HCT116 (cell line): ENCODE measurements at regions not wholly inside any gene's neighbourhood (a gene's known extent, or its start where the extent isn't known, plus 50 kb on each side); places are given as distances from the start of the nearest gene placed in this dataset.
"Not testable (repeated sequence)": the region's sequence is repeated elsewhere in the genome, so short reads cannot be mapped to it uniquely, and the experiment has no call there.

Experiments
- ATAC-seq: fragments of 200-7000 bp; cut with Tn5 transposase; 2 replicates; pipeline ENCODE4 v1.9.1; 2020; ENCODE audit warnings: mild to moderate bottlenecking, moderate library complexity
- BruUV-seq: library from RNA; stranded (reverse); fragments of 400-500 nt; replicated peaks from 2 replicates; lab custom pipeline; 2021; lab: Mats Ljungman, UMichigan
- CTCF ChIA-PET: fragments of 300-600 bp; sonication (Branson Sonifier 250); formaldehyde crosslinking; loops from one replicate; lab custom pipeline; 2021; ENCODE audit warnings: antibody characterized with exemption; lab: Charles Lee
- POLR2A ChIA-PET: fragments of 300-600, 350-600 bp; sonication (Branson Sonifier 250); formaldehyde crosslinking; loops from one replicate; lab custom pipeline; 2021; ENCODE audit warnings: antibody characterized with exemption; lab: Charles Lee
- RAD21 ChIA-PET, 2 experiments: fragments of 300-600 bp; sonication (Branson Sonifier 250); formaldehyde crosslinking; loops; one replicate each; lab custom pipeline; 2023; ENCODE audit warnings: low total read pairs in 2 of 2; ENCODE audit not compliant: uncharacterized antibody in 2 of 2, unreplicated experiment in 2 of 2, low non-redundant PET in 1 of 2; lab: Charles Lee
- DNase-seq: peaks from one replicate; pipeline ENCODE4 v3.0.0-alpha.2; 2010; ENCODE audit warnings: low read depth, low spot score
- H2AFZ ChIP-seq: fragments of 200-600 bp; shearing (Covaris generic), sonication (generic); 2 replicates; pipeline ENCODE4 v1.6.1; 2017; ENCODE audit warnings: low read depth, mixed run types, mixed read lengths, antibody characterized with exemption, low read length; ENCODE audit not compliant: poor library complexity, severe bottlenecking
- H3K27ac ChIP-seq: 2 replicates; pipeline ENCODE4 v1.5.1; 2012; ENCODE audit warnings: low read depth, low read length
- H3K27me3 ChIP-seq: fragments of 200-600 bp; sonication (generic); 2 replicates; pipeline ENCODE4 v1.6.1; 2016; ENCODE audit warnings: mixed run types, low read length, mixed read lengths; ENCODE audit not compliant: insufficient read depth
- H3K36me3 ChIP-seq, 2 experiments: fragments of 200-500 bp in 1 of 2; fragments of 200-600 bp in 1 of 2; sonication (Bioruptor generic) in 1 of 2; sonication (generic) in 1 of 2; 2 replicates each; pipeline versions ENCODE4 v1.5.1 to v1.6.1; 2014 to 2016; ENCODE audit warnings: low read length in 2 of 2, inconsistent platforms in 1 of 2, mixed read lengths in 1 of 2, mixed run types in 1 of 2; ENCODE audit not compliant: insufficient read depth in 2 of 2, control insufficient read depth in 1 of 2
- H3K4me1 ChIP-seq, 2 experiments: fragments of 200-600 bp in 1 of 2; sonication (generic) in 1 of 2; 2 replicates each; pipeline versions ENCODE4 v1.5.1 to v1.6.1; 2012 to 2017; ENCODE audit warnings: low read length in 2 of 2, inconsistent platforms in 1 of 2, mild to moderate bottlenecking in 1 of 2, mixed read lengths in 1 of 2, mixed run types in 1 of 2, moderate library complexity in 1 of 2; ENCODE audit not compliant: insufficient read depth in 2 of 2, control insufficient read depth in 1 of 2
- H3K4me2 ChIP-seq: fragments of 200-600 bp; sonication (generic); 2 replicates; pipeline ENCODE4 v1.6.1; 2017; ENCODE audit warnings: mixed run types, low read length, mixed read lengths
- H3K4me3 ChIP-seq, 2 experiments: fragments of 200-600 bp in 1 of 2; sonication (generic) in 1 of 2; replicated peaks in 1 of 2; 2 replicates each; pipeline ENCODE4 v1.5.1; 2011 to 2016; ENCODE audit warnings: low read length in 2 of 2, control low read depth in 1 of 2, low read depth in 1 of 2, mild to moderate bottlenecking in 1 of 2, mixed read lengths in 1 of 2, mixed run types in 1 of 2
- H3K79me2 ChIP-seq: fragments of 200-600 bp; sonication (generic); 2 replicates; pipeline ENCODE4 v1.6.1; 2017; ENCODE audit warnings: mild to moderate bottlenecking, mixed run types, low read length, moderate library complexity, mixed read lengths; ENCODE audit not compliant: insufficient read depth
- H3K9ac ChIP-seq: fragments of 200-600 bp; sonication (generic); 2 replicates; pipeline ENCODE4 v1.6.1; 2016; ENCODE audit warnings: low read length, mixed read lengths
- H3K9me2 ChIP-seq: fragments of 200-600 bp; sonication (generic), shearing (Covaris generic); 2 replicates; pipeline ENCODE4 v1.6.1; 2017; ENCODE audit warnings: mixed run types, mild to moderate bottlenecking, moderate library complexity; ENCODE audit not compliant: insufficient read depth
- H3K9me3 ChIP-seq, 2 experiments: fragments of 200-500 bp in 1 of 2; fragments of 200-600 bp in 1 of 2; sonication (Bioruptor generic) in 1 of 2; sonication (generic) in 1 of 2; 2 replicates each; pipeline ENCODE4 v1.6.1; 2014 to 2017; ENCODE audit warnings: low read length in 2 of 2, mixed read lengths in 2 of 2, inconsistent platforms in 1 of 2, low read depth in 1 of 2, mild to moderate bottlenecking in 1 of 2, mixed run types in 1 of 2, moderate library complexity in 1 of 2; ENCODE audit not compliant: control insufficient read depth in 1 of 2, insufficient read depth in 1 of 2
- H4K20me1 ChIP-seq: fragments of 200-600 bp; sonication (generic), shearing (Covaris generic); 2 replicates; pipeline ENCODE4 v1.6.1; 2017; ENCODE audit warnings: mixed run types, mild to moderate bottlenecking, moderate library complexity; ENCODE audit not compliant: insufficient read depth
- intact Hi-C: fragments of 100-400 bp; cut with micrococcal nuclease; formaldehyde crosslinking; loops from 2 replicates; pipeline ENCODE4 v1.10.0; 2022

DNA sequence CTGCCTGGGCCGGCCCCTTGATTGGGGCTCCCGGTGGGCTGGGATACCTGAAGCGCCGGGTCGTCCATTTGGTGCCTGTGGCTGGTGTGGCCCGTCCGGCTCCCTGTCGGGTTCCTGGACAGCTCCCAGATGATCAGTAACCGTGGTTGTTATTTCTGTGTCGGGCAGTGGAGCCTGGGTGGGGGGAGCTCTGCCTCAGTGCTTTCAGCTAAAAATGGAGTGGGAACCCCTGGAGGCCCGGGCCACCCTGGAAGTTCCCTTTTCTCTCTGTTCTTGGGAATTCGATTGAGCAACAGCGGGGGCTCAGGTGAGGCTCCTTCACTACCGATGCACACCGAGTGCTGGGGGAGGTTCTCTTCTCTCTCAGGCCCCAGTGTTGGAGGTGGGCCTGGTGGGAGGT lies 197.4 kb downstream of the TMEM121 start:
- H3K9ac ChIP-seq, CTCF ChIA-PET, H3K9me3 ChIP-seq, H3K4me3 ChIP-seq, BruUV-seq, H3K9me2 ChIP-seq, H4K20me1 ChIP-seq, H3K36me3 ChIP-seq, RAD21 ChIA-PET, H3K4me1 ChIP-seq, H3K4me2 ChIP-seq, H2AFZ ChIP-seq, H3K79me2 ChIP-seq, ATAC-seq, DNase-seq, intact Hi-C loops, H3K27ac ChIP-seq, H3K27me3 ChIP-seq, POLR2A ChIA-PET: not testable (repeated sequence)

DNA sequence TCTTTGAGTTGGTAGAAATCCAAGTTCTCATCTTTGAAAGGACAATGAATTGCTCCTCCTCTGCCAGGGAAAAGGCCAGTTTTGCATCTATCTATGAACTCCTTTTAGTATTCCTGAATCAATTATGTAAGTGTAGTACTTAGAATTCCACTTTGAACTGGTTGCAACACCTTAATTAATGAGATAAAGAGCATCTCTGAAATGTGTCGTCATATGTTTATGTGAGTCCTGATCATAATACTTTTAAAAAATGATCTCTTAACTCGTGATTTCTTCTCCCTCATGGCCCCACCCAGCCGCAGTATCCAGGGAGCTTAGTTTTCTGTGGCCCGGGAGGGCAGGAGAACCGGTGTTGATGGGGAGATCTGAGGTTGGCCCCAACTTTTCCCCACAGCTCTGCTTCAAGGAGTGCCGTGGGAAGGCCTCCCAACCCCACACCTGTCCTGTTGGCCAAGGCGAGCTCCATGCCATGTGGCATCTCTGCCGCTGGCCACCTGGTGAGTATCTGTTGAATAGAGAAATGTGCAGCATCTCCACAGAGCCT lies 203.5 kb downstream of the TMEM121 start:
- BruUV-seq, RAD21 ChIA-PET, H3K4me1 ChIP-seq, H2AFZ ChIP-seq, H3K36me3 ChIP-seq, H3K9me3 ChIP-seq, H3K79me2 ChIP-seq, POLR2A ChIA-PET, H3K27ac ChIP-seq, H3K4me3 ChIP-seq, H3K4me2 ChIP-seq, ATAC-seq, H4K20me1 ChIP-seq, DNase-seq, H3K27me3 ChIP-seq, H3K9ac ChIP-seq, intact Hi-C loops, CTCF ChIA-PET, H3K9me2 ChIP-seq: not testable (repeated sequence)

- H2AFZ ChIP-seq, H4K20me1 ChIP-seq, H3K4me1 ChIP-seq, H3K27me3 ChIP-seq, H3K9me3 ChIP-seq, RAD21 ChIA-PET, H3K79me2 ChIP-seq, intact Hi-C loops, DNase-seq, CTCF ChIA-PET, H3K36me3 ChIP-seq, H3K9ac ChIP-seq, H3K9me2 ChIP-seq, H3K4me2 ChIP-seq, ATAC-seq, BruUV-seq, POLR2A ChIA-PET, H3K27ac ChIP-seq, H3K4me3 ChIP-seq: not testable (repeated sequence)
These were observed 204.3 kb downstream of the TMEM121 start for GRCh38 chr14:105730731-105731130.

GRCh38 chr14:105731221-105731985 lies 205.0 kb downstream of the TMEM121 start:
- H3K9me3 ChIP-seq, intact Hi-C loops, H3K4me1 ChIP-seq, H3K4me3 ChIP-seq, H4K20me1 ChIP-seq, BruUV-seq, H3K27me3 ChIP-seq, POLR2A ChIA-PET, H3K36me3 ChIP-seq, H3K79me2 ChIP-seq, H3K4me2 ChIP-seq, H3K9me2 ChIP-seq, H3K9ac ChIP-seq, ATAC-seq, DNase-seq, H3K27ac ChIP-seq, CTCF ChIA-PET, RAD21 ChIA-PET, H2AFZ ChIP-seq: not testable (repeated sequence)
